OCI-M2 (cell line): ENCODE measurements at regions not wholly inside any gene's neighbourhood (a gene's known extent, or its start where the extent isn't known, plus 50 kb on each side); places are given as distances from the start of the nearest gene placed in this dataset.

ENCODE experiments used
- DNase-seq: peaks from one replicate; lab custom pipeline; 2025; ENCODE audit not compliant: unreplicated experiment; lab: John Stamatoyannopoulos, UW

DNA sequence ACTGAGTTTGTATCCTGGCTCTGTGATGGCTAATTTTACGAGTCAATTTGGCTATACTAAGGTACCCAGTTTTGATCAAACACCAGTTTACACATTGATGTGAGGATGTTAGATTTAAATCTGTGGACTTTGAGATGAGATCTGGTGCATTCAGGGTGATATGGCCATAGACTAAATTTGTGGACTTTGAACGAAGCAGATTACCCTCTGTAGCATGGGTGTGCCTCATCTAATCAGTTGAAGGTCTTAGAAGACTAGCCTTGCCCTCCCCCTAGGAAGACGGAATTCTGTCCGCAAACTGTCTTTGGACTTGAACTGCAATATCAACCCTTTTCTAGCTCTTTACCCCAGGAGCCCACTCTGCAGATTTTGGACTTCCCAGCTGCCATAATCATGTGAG lies 547.8 kb upstream of the CITED2 start:
- DNase-seq: no peak

DNA sequence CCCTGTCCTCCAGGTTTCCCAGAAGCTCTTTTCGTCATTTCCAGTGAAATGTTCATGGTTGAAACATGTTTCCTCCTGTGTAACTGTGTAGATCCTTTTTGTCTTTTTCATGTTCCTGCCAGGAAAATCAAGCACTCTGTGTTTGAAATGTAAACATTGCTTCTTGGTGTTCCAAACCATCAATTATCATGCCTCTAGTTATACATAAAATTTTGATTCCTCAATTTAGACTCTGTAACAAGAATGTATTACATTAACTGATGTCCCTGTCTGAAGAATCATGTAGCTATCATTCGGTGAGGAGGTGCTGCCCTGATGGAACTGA lies 546.3 kb upstream of the CITED2 start:
- DNase-seq: no peak

DNA sequence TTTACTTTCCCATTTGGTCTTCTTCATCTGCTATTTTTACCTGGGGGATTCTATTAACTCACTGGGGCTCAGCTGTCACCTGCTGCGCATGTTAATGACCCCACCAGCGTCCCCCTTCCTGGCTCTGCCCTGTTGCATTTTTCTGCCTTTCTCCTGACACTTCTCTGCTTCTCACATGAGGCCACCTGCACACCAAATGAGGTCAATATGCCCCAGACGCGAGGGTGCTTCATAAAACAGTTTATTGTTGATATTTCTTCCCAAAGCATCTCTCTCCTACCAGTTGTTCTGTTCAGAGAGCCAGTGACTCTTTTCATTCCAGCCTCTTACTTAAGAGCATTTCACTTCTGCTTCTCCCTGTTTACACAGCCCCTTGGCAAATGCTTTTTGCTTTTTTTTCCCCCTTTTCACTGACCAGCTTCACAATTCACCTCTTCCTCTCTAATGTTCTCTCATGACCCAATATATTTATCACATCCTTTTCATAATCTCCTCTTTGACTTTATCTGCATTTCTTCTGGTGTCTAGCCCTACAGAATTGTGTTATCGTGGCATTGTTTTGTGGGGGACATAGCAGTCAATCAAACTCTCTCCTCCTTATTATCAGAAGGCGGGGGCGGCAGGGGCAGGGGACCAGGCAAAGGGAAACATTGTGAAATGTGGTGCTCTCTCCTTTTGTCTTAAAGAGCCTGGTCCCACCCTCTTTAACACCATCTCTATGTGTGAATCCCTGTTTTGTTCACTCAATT lies 545.8 kb upstream of the CITED2 start:
- no peak for DNase-seq

- DNase-seq: no peak
These were observed 544.9 kb upstream of the CITED2 start for GRCh38 chr6:139919107-139920026.

GRCh38 chr6:139917951-139918630 lies 543.6 kb upstream of the CITED2 start:
- DNase-seq: no peak

- DNase-seq: no peak
These were observed 540.5 kb upstream of the CITED2 start for GRCh38 chr6:139914910-139915309.

DNA sequence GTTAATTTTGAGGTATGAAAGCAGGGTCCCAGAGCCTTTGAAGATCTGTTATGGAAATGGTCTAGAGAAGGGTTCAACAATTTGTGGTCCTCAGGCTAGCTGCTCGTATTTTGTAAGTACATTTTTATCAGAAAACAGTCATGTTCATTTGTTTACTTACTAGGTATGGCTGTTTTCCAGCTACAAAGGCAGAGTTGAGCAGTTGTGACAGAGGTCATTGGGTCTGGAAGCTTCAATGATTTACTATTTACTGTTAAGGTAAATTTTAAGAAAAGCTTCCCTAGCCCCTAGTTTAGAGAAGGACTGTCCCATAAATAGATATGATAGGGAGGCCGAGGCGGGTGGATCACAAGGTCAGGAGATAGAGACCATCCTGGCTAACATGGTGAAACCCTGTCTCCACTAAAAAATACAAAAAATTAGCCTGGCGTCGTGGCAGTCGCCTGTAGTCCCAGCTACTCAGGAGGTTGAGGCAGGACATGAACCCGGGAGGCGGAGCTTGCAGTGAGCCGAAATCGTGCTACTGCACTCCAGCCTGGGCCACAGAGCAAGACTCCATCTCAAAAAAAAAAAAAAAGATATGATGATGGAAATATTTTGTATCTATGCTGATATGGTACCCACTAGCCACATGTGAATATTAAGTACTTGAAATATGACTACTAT lies 538.4 kb upstream of the CITED2 start:
- DNase-seq: no peak

DNA sequence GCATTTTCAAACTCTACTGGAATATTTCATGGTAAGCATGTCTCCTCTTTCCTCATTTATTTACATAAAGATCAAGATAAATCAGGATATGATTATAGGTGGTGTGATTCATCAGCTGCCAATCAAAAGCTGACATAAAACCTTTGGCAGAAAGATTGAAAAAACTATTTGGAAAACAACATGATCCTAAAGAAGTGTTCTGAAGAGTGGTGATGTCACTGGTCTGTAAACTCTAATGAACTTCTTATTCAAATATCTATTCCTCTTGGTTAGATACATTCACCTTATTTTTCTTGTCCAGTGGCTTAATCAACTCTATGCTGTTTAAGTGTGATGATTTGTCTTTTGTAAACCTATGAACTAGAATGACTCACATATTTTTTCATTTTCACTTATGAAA lies 535.5 kb upstream of the CITED2 start:
- no peak for DNase-seq

DNA sequence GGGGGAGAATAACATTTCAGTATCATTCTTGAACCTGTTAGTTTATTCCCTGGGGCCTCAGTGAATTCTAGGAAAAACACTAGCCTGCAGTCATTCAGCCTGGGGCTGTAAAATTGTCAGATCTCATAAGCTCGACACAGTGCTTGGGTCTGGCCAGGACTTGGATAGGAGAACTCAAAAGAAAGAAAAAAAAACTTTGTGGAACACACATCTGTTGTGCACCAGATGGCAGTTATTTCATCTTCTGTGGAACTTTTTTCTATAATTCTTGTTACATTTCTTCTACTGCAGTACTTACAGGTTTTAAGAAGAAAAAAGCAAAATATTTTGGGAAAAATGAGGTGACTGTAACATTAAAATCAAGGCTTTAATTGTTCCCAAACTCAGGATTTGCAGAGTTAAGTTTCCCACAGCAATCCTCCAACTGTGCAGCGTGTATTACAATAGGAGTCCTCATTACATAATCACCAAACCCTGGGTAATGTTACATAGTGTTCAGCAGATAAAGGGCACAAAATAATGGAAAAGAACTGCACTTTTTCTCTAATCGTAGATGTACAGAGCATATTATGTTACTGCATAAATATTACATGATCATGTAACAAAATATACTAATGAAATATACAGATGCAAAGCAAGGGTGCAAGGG lies 531.1 kb upstream of the CITED2 start:
- DNase-seq: no peak

GRCh38 chr6:139904568-139904967 lies 530.1 kb upstream of the CITED2 start:
- DNase-seq: no peak

DNA sequence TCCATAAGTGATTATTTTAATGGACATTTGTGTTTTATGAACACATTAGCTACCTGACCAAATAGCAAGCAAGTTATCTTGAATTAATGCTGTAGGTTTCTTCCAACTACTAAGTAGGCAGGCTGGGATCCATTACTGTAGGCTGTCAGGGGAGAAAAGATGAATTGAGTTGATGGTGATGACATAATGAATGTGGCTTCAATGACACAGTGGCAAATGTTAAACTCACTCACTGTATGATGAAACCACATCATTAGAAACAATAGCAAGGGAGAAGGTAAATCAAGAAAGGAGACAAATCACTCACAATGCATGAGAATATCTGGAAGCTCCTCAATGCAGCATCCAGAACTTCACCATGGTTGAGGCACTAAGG lies 529.7 kb upstream of the CITED2 start:
- no peak for DNase-seq

GRCh38 chr6:139903411-139904157 lies 529.1 kb upstream of the CITED2 start:
- no peak for DNase-seq

- DNase-seq: no peak
These were observed 520.9 kb upstream of the CITED2 start for GRCh38 chr6:139895205-139895793.

DNA sequence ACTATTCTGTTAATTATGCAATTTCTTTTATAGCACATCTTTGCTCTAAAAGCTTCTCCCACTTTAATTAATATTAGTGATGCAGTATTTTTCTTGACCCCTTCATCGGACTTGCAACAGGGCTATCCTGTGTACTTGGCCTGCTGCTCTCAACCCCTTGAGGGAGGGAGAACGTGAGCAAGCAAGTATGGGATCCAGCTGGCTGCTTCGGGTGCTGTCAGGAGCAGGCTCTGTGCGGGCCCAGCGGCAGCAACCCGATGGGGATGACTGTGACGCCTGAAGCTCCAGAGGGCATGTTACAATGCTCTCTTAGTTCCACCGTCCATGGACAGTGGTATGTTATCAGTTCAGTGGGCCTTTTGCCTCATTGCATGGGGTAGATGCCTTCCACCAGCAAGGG lies 519.8 kb upstream of the CITED2 start:
- DNase-seq: no peak

- no peak for DNase-seq
These were observed 517.0 kb upstream of the CITED2 start for GRCh38 chr6:139891471-139891870.

- DNase-seq: no peak
These were observed 514.3 kb upstream of the CITED2 start for GRCh38 chr6:139888681-139889122.

DNA sequence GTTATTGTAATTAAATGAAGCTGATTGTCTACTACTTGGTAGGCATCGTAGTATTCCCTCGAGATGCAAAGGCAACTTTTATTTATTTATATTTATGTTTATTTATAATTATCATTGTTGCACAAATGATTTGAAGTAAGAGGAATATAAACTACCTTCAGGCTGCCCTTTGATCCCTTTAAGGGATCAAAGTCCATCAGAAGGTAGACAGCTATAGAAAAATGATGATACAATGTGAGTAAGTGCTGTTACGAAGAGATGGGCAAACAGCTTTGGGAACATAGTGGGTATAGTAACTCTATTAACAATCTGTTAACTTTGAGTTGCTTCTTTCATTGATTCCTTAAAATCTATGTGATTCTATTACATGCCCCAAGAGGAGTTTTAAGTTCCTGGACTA lies 512.8 kb upstream of the CITED2 start:
- DNase-seq: no peak

- DNase-seq: no peak
These were observed 511.9 kb upstream of the CITED2 start for GRCh38 chr6:139886396-139886795.

- no peak for DNase-seq
These were observed 511.5 kb upstream of the CITED2 start for GRCh38 chr6:139885909-139886308.

DNA sequence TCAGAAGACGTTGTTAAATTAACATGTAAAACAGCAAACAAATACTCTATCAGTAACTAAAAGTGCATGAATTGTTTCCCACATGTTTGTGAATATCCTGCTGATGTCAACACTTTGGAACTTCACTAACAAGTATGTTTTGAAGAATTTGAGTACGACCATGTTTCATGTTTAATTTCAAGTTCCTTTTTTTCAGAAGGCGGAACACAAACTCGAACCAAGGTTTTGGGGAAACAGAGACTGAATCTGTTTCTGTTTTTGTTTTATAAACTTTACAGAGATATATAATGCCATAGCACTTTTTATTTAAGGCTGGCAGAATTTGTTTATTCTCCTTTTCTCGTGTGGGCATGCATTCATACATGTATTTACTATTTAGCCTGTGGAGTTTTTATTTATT lies 509.3 kb upstream of the CITED2 start:
- no peak for DNase-seq
